HG03045 (cell line): ENCODE measurements at regions not wholly inside any gene's neighbourhood (a gene's known extent, or its start where the extent isn't known, plus 50 kb on each side); places are given as distances from the start of the nearest gene placed in this dataset.

Source experiments
- ATAC-seq: cut with Tn5 transposase; IDR thresholded peaks from one replicate; pipeline ENCODE4 v1.9.1; 2021; ENCODE audit warnings: mild to moderate bottlenecking, moderate library complexity; ENCODE audit not compliant: unreplicated experiment

DNA sequence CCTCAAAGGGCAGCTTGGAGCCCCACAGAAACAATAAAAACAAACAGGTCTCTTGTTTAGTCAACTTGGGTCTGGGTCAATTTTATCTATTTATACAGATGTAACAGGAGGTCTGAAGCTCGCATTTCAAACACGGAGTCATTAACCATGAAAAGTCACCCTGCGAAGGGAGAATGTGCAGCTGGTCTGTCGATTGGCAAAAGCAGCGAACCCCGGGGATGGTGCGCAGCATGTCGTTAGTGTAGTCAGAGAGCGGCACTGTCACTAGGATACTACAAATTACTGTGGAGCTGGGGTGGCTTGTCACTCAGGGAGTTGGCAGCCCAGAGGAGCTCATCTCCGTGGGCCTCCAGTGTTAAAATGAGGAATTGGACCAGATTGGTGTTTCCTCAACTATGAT lies 190.4 kb upstream of the ARG1 start:
- no peak for ATAC-seq

GRCh38 chr6:131383421-131384411 lies 189.3 kb upstream of the ARG1 start:
- ATAC-seq = no peak

- no peak for ATAC-seq
Observed at GRCh38 chr6:131387562-131388447, 185.2 kb upstream of the ARG1 start.

DNA sequence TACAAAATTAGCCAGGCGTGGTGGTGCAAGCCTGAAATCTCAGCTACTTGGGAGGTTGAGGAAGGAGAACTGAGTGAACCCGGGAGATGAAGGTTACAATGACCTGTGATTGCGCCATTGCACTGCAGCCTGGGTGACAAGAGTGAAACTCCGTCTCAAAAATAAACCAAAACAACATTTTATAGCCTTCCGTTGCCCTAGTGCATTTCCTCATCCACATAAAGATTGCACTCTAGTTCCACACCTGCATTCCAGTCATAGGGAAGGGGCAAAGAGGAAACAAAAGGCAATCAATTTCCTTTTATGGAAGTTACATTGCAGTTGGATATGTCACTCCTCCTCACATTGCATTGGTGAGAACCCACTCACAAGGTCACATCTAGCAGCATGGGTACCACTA lies 182.7 kb upstream of the ARG1 start:
- ATAC-seq = no peak

DNA sequence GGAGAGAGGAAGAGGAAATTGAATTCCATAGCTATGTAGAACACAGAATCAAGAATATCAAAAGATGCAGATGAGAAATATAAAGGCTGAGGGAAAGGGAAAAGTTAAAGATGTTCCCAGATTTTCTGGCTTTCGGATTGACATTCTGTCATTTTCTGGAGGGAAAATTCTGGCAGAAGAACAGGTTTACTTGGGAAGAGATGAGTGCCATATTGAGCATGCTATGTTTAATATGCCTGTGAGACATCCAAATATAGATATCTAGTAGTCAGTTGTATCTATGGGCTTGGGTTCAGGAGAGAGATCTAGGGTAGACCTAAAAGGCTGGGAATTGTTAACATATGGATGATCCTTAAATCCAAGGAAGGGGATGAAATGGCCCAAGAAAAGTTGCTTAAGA lies 181.9 kb upstream of the ARG1 start:
- ATAC-seq = no peak

DNA sequence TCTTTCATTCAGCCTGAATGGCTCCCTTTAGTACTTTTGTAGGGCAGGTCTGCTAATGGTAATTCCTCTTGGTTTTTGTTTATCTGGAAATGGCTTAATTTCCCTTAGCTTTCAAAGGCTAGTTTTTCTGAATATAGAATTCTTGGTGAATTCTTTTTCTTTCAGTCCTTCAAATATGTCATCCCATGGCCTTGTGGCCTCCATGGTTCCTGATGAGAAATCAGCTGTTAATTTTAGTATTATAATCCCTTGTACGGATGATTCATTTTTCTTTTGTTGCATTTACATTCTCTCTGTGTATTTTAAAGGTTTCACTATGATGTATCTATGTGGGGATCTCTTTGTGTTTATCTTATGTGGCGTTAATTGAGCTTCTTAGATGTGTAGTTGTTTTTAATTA lies 179.6 kb upstream of the ARG1 start:
- no peak for ATAC-seq

- no peak for ATAC-seq
Observed at GRCh38 chr6:131394768-131395432, 178.1 kb upstream of the ARG1 start.

DNA sequence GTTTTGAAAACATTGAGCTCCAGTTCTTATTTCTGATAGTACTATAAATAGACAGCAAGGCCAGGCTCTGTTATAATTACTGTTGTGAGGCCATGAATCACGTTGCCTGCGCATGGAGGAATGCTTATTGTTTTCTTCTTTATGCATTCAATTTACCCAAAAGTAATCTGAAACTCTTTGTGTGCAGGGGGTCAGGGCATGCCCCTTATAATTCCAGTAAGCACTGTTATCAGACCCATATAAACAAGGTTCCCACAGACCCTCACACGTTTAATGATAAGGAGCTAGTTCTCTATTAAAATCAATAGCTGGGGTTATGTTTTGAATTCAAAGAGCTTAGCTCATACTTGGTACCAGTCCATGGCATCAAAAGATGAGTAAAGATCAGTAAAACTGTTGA lies 174.8 kb upstream of the ARG1 start:
- no peak for ATAC-seq

DNA sequence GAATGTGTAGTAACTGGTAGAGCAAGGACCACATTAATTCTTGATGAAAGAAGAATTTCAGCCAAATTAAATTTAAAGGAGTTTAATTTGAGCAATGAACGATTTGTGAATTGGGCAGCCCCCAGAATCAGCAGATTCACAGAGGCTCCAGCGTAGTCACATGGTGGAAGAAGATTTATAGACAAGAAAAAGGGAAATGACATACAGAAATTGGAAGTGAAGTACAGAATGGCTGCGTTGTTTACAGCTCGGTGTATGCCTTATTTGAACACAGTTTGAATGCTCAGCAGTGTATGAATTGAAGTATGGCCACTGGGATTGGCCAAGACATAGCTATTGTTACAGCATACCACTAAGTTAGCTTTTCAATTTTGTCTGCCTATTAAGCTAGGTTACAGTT lies 173.6 kb upstream of the ARG1 start:
- no peak for ATAC-seq

DNA sequence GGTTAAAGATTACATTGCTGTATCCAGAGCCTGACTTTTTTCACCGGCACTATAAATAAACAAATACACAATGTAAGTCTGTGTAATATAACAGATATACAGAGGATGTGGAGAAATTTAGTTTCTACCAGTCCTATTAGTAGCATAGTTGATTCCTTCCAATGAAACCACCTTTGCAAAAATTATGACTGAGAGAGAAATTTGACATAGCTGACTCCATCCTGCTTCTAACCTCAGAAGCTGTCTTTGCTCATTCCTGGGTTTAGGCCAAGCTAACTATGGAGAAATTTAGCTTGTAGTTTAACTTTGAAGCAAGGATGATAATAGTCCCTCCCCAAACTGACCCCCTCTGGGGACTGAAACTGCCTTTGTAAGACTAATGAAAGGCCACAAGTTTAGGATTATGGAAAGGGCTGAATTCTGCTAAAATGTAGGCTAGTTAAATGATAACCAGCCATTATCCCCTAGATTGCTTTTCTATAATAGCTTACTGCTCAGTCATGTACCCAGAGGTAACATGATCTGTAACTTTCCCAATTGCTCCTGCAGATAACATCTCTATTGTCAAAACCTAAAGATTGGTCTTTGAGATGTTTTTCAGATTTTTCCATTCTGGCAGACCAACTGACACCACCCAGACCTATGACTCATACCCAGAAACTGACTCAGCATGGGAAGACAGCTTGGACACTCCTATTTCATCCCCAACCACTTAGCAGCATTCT lies 172.8 kb upstream of the ARG1 start:
- ATAC-seq = no peak

GRCh38 chr6:131400779-131401496 lies 172.1 kb upstream of the ARG1 start:
- no peak for ATAC-seq

GRCh38 chr6:131408811-131409210 lies 164.2 kb upstream of the ARG1 start:
- no peak for ATAC-seq

- ATAC-seq = no peak
Observed at GRCh38 chr6:131410785-131411184, 162.2 kb upstream of the ARG1 start.

GRCh38 chr6:131412960-131413830 lies 159.8 kb upstream of the ARG1 start:
- ATAC-seq = no peak

GRCh38 chr6:131413831-131414191 lies 159.2 kb upstream of the ARG1 start:
- no peak for ATAC-seq

DNA sequence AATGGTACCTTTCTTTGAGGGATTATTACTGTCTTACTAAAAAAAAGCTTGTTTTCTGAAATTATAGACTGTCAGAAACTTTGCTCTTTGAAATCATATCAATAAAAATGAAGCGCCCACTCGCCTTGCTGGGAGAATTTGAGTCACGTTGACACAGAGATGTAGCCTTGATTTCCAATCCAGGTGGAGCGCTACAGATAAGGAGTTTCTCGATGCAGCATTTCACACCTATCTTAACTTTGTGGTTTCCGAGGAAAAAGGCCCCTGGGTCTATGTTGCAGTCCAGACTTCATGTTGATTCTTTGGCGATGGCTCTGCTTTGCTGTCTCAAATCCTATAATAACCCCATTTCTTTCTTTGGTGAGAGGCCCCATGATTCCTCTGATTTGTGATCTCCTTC lies 158.1 kb upstream of the ARG1 start:
- ATAC-seq = no peak

DNA sequence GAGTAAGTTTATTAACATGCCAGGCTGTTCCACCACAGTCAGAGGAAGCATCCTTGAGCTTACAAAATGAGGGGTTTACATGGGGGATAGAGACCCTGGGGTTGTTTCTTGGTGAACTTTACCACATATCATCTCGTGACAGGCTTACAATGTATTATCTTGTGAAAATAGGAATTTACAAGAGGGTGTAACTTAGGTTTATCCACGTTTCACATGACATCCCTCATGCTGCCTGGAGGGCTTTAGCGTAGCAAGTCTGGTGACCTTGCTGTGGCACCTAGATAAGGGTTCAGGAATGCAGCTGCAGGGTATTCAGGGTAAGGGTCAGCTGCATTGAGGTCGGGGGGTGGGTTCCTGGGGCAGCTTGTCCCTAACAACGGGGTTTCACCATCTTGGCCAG lies 154.6 kb upstream of the ARG1 start:
- ATAC-seq = no peak

DNA sequence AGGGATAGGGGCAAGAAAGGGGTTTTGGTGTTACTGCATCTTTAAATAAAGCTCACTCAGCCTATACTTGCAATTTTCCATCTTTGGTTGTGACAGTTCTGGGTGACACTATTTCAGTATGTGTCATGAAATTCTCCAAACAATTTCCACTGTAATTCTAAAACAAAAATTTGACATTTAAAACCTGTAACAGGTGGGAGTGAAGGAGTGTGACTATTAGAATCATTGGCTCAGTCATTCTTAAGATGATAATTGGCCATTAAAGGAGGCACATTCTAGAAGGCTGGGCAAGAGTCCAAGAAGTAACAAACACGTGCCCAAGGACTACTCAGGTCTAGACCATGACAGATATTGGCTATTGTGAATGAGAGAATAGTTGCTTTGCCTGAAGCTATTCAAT lies 153.3 kb upstream of the ARG1 start:
- ATAC-seq = no peak

DNA sequence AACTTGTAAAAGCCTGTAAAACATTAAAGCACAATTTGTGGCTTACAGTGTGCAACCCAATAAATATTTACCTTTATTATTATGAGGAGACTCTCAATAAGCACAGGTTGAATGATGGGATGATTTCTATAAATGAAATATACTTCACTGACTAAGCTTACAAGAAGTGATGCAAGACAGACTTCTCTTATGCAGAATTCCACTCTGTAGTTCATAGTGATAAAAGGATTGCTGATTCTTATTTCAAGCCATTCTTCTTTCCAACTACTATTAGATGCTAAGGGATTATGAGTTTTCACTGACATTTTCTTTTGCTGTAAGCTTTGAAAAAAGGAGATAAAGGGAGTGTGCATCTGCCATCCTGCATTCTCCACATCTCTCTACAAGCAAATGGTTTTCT lies 149.0 kb upstream of the ARG1 start:
- ATAC-seq = no peak
